ENCODE measurements at regions not wholly inside any gene's neighbourhood (a gene's known extent, or its start where the extent isn't known, plus 50 kb on each side); places are given as distances from the start of the nearest gene placed in this dataset.

GRCh38 chr6:43990627-43991619 lies 136.3 kb downstream of the MRPL14 start (continued):
- TF ChIP-seq DMTF1 (CRISPR knock-in tag; IDR thresholded peaks at IDR 0.05) (0 out of 2 replicates have a peak, but pooled peaks have one; percentile 22), HMG20B (CRISPR knock-in tag; conservative IDR thresholded peaks at IDR 0.05) (peak; percentile 87), BCL6 (CRISPR knock-in tag; IDR thresholded peaks at IDR 0.05) (peak; percentile 97), CREB1 (IDR thresholded peaks at IDR 0.05) (no peak; the same call in 1 of the 2 replicates), CREB1 (CRISPR knock-in tag; IDR thresholded peaks at IDR 0.05) (no peak; the same call in 1 of the 2 replicates), MTERF4 (CRISPR knock-in tag; IDR thresholded peaks at IDR 0.05) (peak; percentile 75; the same call in 1 of the 2 replicates), SUZ12 (IDR thresholded peaks at IDR 0.05; ENCODE audit: low read depth, low read length) (no peak), MXD1 (CRISPR knock-in tag; IDR thresholded peaks at IDR 0.05) (peak; percentile 65; the same call in 1 of the 2 replicates), MYC (CRISPR knock-in tag; IDR thresholded peaks at IDR 0.05; ENCODE audit: borderline replicate concordance) (peak; percentile 85), HOXA9 (CRISPR knock-in tag; IDR thresholded peaks at IDR 0.05; ENCODE audit: borderline replicate concordance) (no peak), PRPF4 (IDR thresholded peaks at IDR 0.05; ENCODE audit: low read depth, low read length, poor library complexity, severe bottlenecking) (peak; percentile 9), ZNF530 (CRISPR knock-in tag; IDR thresholded peaks at IDR 0.05; ENCODE audit: low read depth) (no peak), CENPX (CRISPR knock-in tag; IDR thresholded peaks at IDR 0.05) (no peak), ZNF720 (CRISPR knock-in tag; IDR thresholded peaks at IDR 0.05) (no peak), FUBP1 (CRISPR knock-in tag; IDR thresholded peaks at IDR 0.05; ENCODE audit: borderline replicate concordance) (no peak), JUNB (CRISPR knock-in tag; IDR thresholded peaks at IDR 0.05; ENCODE audit: borderline replicate concordance) (0 out of 2 replicates have a peak, but pooled peaks have one; percentile 13), SAP130 (CRISPR knock-in tag; IDR thresholded peaks at IDR 0.05; ENCODE audit: low read depth) (peak; percentile 92), ZNF652 (CRISPR knock-in tag; IDR thresholded peaks at IDR 0.05; ENCODE audit: borderline replicate concordance, low read depth) (no peak; the same call in 1 of the 2 replicates), ZNF143 (CRISPR knock-in tag; IDR thresholded peaks at IDR 0.05) (peak; percentile 62; the same call in 1 of the 2 replicates), TFDP2 (CRISPR knock-in tag; IDR thresholded peaks at IDR 0.05) (no peak; the same call in 1 of the 2 replicates), KAT2B (IDR thresholded peaks at IDR 0.05; ENCODE audit: borderline replicate concordance, low read depth, low read length) (no peak), AGO1 (IDR thresholded peaks at IDR 0.05; ENCODE audit: low read depth, low read length, poor library complexity, severe bottlenecking) (no peak), NBN (conservative IDR thresholded peaks at IDR 0.05) (no peak)
